Breast epithelium (tissue), 3 donors: ENCODE measurements at regions not wholly inside any gene's neighbourhood (a gene's known extent, or its start where the extent isn't known, plus 50 kb on each side); places are given as distances from the start of the nearest gene placed in this dataset.

Experiments used
- POLR2A ChIP-seq: fragments of 450-650 bp; IDR thresholded peaks from one replicate; pipeline ENCODE4 v1.6.1; 2016; ENCODE audit warnings: antibody characterized with exemption, mild to moderate bottlenecking, moderate library complexity
- POLR2AphosphoS5 ChIP-seq, 3 donors: sonication (generic); formaldehyde crosslinking; IDR thresholded peaks; one replicate each; pipeline ENCODE4 v1.6.1; 2017; ENCODE audit warnings: antibody characterized with exemption in 3 of 3
- TF ChIP-seq, protein P1 (sequence below), 3 donors: fragments of 450-650 bp; IDR thresholded peaks; one replicate each; pipeline ENCODE4 v1.5.1; 2016 to 2017; ENCODE audit warnings: antibody characterized with exemption in 3 of 3, mild to moderate bottlenecking in 3 of 3, moderate library complexity in 3 of 3

DNA sequence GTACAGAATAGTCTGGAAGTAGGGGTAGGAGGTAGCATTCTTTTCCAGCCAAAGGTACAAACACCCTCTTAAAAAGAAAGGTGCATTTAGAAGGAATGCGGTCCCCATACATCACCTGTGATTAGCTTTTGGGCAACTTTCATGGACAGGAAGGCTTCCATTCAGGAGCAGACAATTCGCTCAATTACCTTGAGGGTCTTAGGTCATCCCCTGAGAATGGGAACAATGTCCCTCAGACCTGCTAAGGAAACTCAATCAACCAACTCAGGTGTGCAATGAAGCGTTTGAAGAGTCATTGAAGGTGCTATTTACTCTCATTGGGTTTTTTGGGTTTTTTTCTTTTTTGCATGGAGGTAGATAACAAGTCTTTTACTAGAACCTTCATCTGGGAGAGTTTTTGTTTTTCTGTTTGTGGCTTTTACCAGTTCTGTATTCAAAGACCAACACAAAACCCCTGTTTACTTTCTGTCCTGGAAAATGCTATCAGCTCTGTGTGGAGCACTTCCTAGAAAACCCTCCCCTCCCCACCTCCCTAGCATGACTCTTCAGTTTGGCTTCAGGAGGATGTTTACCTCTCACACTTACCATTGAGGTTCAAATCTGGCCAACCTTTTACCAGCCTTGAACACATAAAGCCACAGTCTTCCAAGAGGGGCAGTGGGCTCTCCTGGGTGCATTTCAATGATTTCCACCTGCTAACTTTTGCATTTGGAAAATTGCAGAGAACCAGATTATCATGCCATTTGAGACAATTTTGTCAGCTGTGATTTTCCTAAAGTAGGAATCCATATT is 271.2 kb upstream of the PRDM1 start:
- TF ChIP-seq, protein P1, sequence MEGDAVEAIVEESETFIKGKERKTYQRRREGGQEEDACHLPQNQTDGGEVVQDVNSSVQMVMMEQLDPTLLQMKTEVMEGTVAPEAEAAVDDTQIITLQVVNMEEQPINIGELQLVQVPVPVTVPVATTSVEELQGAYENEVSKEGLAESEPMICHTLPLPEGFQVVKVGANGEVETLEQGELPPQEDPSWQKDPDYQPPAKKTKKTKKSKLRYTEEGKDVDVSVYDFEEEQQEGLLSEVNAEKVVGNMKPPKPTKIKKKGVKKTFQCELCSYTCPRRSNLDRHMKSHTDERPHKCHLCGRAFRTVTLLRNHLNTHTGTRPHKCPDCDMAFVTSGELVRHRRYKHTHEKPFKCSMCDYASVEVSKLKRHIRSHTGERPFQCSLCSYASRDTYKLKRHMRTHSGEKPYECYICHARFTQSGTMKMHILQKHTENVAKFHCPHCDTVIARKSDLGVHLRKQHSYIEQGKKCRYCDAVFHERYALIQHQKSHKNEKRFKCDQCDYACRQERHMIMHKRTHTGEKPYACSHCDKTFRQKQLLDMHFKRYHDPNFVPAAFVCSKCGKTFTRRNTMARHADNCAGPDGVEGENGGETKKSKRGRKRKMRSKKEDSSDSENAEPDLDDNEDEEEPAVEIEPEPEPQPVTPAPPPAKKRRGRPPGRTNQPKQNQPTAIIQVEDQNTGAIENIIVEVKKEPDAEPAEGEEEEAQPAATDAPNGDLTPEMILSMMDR (IDR thresholded peaks at IDR 0.05), result no peak
- TF ChIP-seq POLR2A (no peak), POLR2AphosphoS5 (IDR thresholded peaks at IDR 0.05) (no peak)
